NCI-H2171 treated with DMSO at 0.1 percent for 48 hours (cell line): ENCODE measurements at regions not wholly inside any gene's neighbourhood (a gene's known extent, or its start where the extent isn't known, plus 50 kb on each side); places are given as distances from the start of the nearest gene placed in this dataset.

Experiments
- DNase-seq: peaks from one replicate; lab custom pipeline; 2025; lab: John Stamatoyannopoulos, UW

- no peak for DNase-seq
Observed at GRCh38 chr12:47558625-47559345, 147.0 kb downstream of the RPAP3 start.

- DNase-seq: no peak
Observed at GRCh38 chr12:47557386-47557785, 148.4 kb downstream of the RPAP3 start.

- DNase-seq: peak; percentile 13
Observed at GRCh38 chr12:47556261-47557030, 149.4 kb downstream of the RPAP3 start.

GRCh38 chr12:47554046-47554653 is 151.7 kb downstream of the RPAP3 start:
- DNase-seq: no peak

GRCh38 chr12:47553266-47553665 is 152.6 kb downstream of the RPAP3 start:
- DNase-seq: no peak

GRCh38 chr12:47551426-47551851 is 154.4 kb downstream of the RPAP3 start:
- DNase-seq: no peak

GRCh38 chr12:47549258-47549657 is 156.6 kb downstream of the RPAP3 start:
- DNase-seq: no peak

GRCh38 chr12:47548401-47548800 is 157.4 kb downstream of the RPAP3 start:
- no peak for DNase-seq

GRCh38 chr12:47547077-47547476 is 158.8 kb downstream of the RPAP3 start:
- no peak for DNase-seq

GRCh38 chr12:47545938-47546609 is 159.8 kb downstream of the RPAP3 start:
- no peak for DNase-seq

GRCh38 chr12:47534695-47535094 is 171.1 kb downstream of the RPAP3 start:
- no peak for DNase-seq

GRCh38 chr12:47530050-47530449 is 175.8 kb downstream of the RPAP3 start:
- DNase-seq: no peak

- no peak for DNase-seq
Observed at GRCh38 chr12:47527816-47528215, 178.0 kb downstream of the RPAP3 start.

- DNase-seq: no peak
Observed at GRCh38 chr12:47520029-47520428, 185.8 kb downstream of the RPAP3 start.

- no peak for DNase-seq
Observed at GRCh38 chr12:47517122-47517521, 188.7 kb downstream of the RPAP3 start.

- no peak for DNase-seq
Observed at GRCh38 chr12:47509398-47509851, 196.4 kb downstream of the RPAP3 start.

GRCh38 chr12:47507221-47507620 is 198.6 kb downstream of the RPAP3 start:
- no peak for DNase-seq

- DNase-seq: no peak
Observed at GRCh38 chr12:47504775-47505446, 200.9 kb downstream of the RPAP3 start.

GRCh38 chr12:47493801-47494200 is 212.0 kb downstream of the RPAP3 start:
- DNase-seq: no peak

GRCh38 chr12:47491516-47492305 is 214.1 kb downstream of the RPAP3 start:
- DNase-seq: no peak

GRCh38 chr12:47488888-47489287 is 216.9 kb downstream of the RPAP3 start:
- no peak for DNase-seq
